GM12878 (cell line): ENCODE measurements at regions not wholly inside any gene's neighbourhood (a gene's known extent, or its start where the extent isn't known, plus 50 kb on each side); places are given as distances from the start of the nearest gene placed in this dataset.

Experiments used
- ATAC-seq: fragments of 200-7000 bp; cut with Tn5 transposase; 3 replicates; pipeline ENCODE4 v1.9.1; 2020; ENCODE audit warnings: mild to moderate bottlenecking, moderate library complexity
- BruUV-seq: library from RNA; stranded (reverse); fragments of 400-500 nt; replicated peaks from 2 replicates; lab custom pipeline; 2021; lab: Mats Ljungman, UMichigan
- CTCF ChIA-PET: fragments of 300-600 bp; sonication (Branson Sonifier 250); formaldehyde crosslinking; extraction: SDS; loops from one replicate; lab custom pipeline; 2021; ENCODE audit warnings: inconsistent platforms; lab: Yijun Ruan, JAX
- POLR2A ChIA-PET: fragments of 350-600 bp; formaldehyde crosslinking; extraction: SDS; loops from one replicate; lab custom pipeline; 2021; ENCODE audit warnings: inconsistent platforms; lab: Charles Lee
- RAD21 ChIA-PET: fragments of 300-600 bp; sonication (Branson Sonifier 250); formaldehyde crosslinking; loops from one replicate; lab custom pipeline; 2023; ENCODE audit warnings: antibody characterized with exemption; ENCODE audit not compliant: unreplicated experiment; lab: Charles Lee
- SMC1A ChIA-PET: fragments of 300-600 bp; sonication (Branson Sonifier 250); formaldehyde crosslinking; loops from one replicate; lab custom pipeline; 2023; ENCODE audit not compliant: unreplicated experiment, uncharacterized antibody; lab: Charles Lee
- DNase-seq: peaks from one replicate; pipeline ENCODE4 v3.0.0-alpha.2; 2011; ENCODE audit warnings: low read depth, low spot score
- FAIRE-seq: peaks from 3 replicates; lab custom pipeline; 2011; peaks lifted over from hg19 to GRCh38; lab: Jason Lieb, UNC
- H2AFZ ChIP-seq: 2 replicates; pipeline ENCODE4 v1.6.0; 2011; ENCODE audit warnings: low read depth, low read length, control low read depth; ENCODE audit not compliant: control insufficient read depth
- H3K27ac ChIP-seq: 2 replicates; pipeline ENCODE4 v1.5.1; 2011; ENCODE audit warnings: control low read depth; ENCODE audit not compliant: control insufficient read depth, insufficient read depth
- H3K27me3 ChIP-seq, 2 experiments: replicated peaks in 1 of 2; 2 replicates each; pipeline versions ENCODE4 v1.6.0 to v1.6.1; 2011; ENCODE audit warnings: low read length in 1 of 2; ENCODE audit not compliant: control insufficient read depth in 2 of 2, insufficient read depth in 2 of 2
- H3K36me3 ChIP-seq, 2 experiments: 2 replicates each; pipeline ENCODE4 v1.5.1; 2011; ENCODE audit warnings: low read length in 1 of 2; ENCODE audit not compliant: control insufficient read depth in 2 of 2, insufficient read depth in 2 of 2
- H3K4me1 ChIP-seq: 2 replicates; pipeline ENCODE4 v1.6.1; 2011; ENCODE audit warnings: mild to moderate bottlenecking, low read length, moderate library complexity, mixed read lengths; ENCODE audit not compliant: control insufficient read depth, insufficient read depth
- H3K4me2 ChIP-seq: 2 replicates; pipeline ENCODE4 v1.6.0; 2011; ENCODE audit warnings: control low read depth; ENCODE audit not compliant: control insufficient read depth, insufficient read depth
- H3K4me3 ChIP-seq: fragments of 200-600 bp; sonication (generic); 2 replicates; pipeline ENCODE4 v1.5.1; 2016
- H3K79me2 ChIP-seq: 2 replicates; pipeline ENCODE4 v1.6.0; 2011; ENCODE audit warnings: low read length; ENCODE audit not compliant: control insufficient read depth, insufficient read depth
- H3K9ac ChIP-seq: 2 replicates; pipeline ENCODE4 v1.8.0; 2011; ENCODE audit warnings: low read length, control low read depth, mixed read lengths; ENCODE audit not compliant: control insufficient read depth, insufficient read depth
- H3K9me3 ChIP-seq: replicated peaks from 3 replicates; pipeline ENCODE4 v1.5.1; 2011; ENCODE audit warnings: mild to moderate bottlenecking, low read length; ENCODE audit not compliant: control insufficient read depth, insufficient read depth
- H4K20me1 ChIP-seq: 2 replicates; pipeline ENCODE4 v1.6.0; 2011; ENCODE audit not compliant: control insufficient read depth, insufficient read depth
- PAX8 ChIP-seq: fragments of 450-650 bp; IDR thresholded peaks from 2 replicates; pipeline ENCODE4 v1.6.1; 2017; ENCODE audit warnings: mild to moderate bottlenecking, moderate library complexity
- POLR2A ChIP-seq: IDR thresholded peaks from 2 replicates; pipeline ENCODE4 v1.6.1; 2011; ENCODE audit warnings: low read depth, mild to moderate bottlenecking, low read length
- RELA ChIP-seq: fragments of 450-650 bp; IDR thresholded peaks from 2 replicates; pipeline ENCODE4 v1.8.0; 2014; ENCODE audit warnings: borderline replicate concordance; ENCODE audit not compliant: partially characterized antibody
- WGBS: methylation state at CpG from one replicate; pipeline ENCODE4 v1.1.6; 2016; ENCODE audit warnings: low lambda C conversion rate; ENCODE audit not compliant: insufficient replicate concordance, insufficient coverage; ENCODE audit errors: missing lambda C conversion rate; 5-methylcytosine and 5-hydroxymethylcytosine counted together
- in situ Hi-C: fragments of 300-500 bp; cut with MboI; formaldehyde crosslinking; loops from 9 replicates; pipeline ENCODE4 v1.14.3; 2018; ENCODE audit warnings: mixed read lengths
- intact Hi-C: fragments of 100-400 bp; cut with micrococcal nuclease; formaldehyde crosslinking; loops from one replicate; pipeline ENCODE4 v1.14.2; 2022; ENCODE audit not compliant: unreplicated experiment
- TF ChIP-seq, protein P1 (sequence below): IDR thresholded peaks from 2 replicates; pipeline ENCODE4 v1.6.1; 2012; ENCODE audit warnings: low read depth, low read length, improper control_type of control experiment
- TF ChIP-seq, protein P2 (sequence below): fragments of 450-650 bp; formaldehyde crosslinking; IDR thresholded peaks from 2 replicates; pipeline ENCODE4 v1.4.0; 2020; ENCODE audit warnings: mild to moderate bottlenecking, moderate library complexity

GRCh38 chr13:50345804-50346203, 330.6 kb downstream of the KCNRG start:
- SMC1A ChIA-PET: interaction anchor here (1.2 kb wide), 1 partner anchor 11 kb away, joined by 3 read pairs; no protein-coding TSS in a partner anchor
- in situ Hi-C loops: no loop called here
- H3K27ac ChIP-seq: no peak overlapping the region
- no peak overlapping the region for H3K4me3 ChIP-seq
- H3K4me1 ChIP-seq: no peaks in the 10 kb centered on the region
- intact Hi-C loops: no loop called here
- TF ChIP-seq RELA: no peak
- TF ChIP-seq, protein P1, sequence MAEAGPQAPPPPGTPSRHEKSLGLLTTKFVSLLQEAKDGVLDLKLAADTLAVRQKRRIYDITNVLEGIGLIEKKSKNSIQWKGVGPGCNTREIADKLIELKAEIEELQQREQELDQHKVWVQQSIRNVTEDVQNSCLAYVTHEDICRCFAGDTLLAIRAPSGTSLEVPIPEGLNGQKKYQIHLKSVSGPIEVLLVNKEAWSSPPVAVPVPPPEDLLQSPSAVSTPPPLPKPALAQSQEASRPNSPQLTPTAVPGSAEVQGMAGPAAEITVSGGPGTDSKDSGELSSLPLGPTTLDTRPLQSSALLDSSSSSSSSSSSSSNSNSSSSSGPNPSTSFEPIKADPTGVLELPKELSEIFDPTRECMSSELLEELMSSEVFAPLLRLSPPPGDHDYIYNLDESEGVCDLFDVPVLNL: no peak
- no peak for TF ChIP-seq PAX8
- no peak for TF ChIP-seq POLR2A
- TF ChIP-seq, protein P2, sequence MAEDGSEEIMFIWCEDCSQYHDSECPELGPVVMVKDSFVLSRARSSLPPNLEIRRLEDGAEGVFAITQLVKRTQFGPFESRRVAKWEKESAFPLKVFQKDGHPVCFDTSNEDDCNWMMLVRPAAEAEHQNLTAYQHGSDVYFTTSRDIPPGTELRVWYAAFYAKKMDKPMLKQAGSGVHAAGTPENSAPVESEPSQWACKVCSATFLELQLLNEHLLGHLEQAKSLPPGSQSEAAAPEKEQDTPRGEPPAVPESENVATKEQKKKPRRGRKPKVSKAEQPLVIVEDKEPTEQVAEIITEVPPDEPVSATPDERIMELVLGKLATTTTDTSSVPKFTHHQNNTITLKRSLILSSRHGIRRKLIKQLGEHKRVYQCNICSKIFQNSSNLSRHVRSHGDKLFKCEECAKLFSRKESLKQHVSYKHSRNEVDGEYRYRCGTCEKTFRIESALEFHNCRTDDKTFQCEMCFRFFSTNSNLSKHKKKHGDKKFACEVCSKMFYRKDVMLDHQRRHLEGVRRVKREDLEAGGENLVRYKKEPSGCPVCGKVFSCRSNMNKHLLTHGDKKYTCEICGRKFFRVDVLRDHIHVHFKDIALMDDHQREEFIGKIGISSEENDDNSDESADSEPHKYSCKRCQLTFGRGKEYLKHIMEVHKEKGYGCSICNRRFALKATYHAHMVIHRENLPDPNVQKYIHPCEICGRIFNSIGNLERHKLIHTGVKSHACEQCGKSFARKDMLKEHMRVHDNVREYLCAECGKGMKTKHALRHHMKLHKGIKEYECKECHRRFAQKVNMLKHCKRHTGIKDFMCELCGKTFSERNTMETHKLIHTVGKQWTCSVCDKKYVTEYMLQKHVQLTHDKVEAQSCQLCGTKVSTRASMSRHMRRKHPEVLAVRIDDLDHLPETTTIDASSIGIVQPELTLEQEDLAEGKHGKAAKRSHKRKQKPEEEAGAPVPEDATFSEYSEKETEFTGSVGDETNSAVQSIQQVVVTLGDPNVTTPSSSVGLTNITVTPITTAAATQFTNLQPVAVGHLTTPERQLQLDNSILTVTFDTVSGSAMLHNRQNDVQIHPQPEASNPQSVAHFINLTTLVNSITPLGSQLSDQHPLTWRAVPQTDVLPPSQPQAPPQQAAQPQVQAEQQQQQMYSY (CRISPR knock-in tag): no peak
- RAD21 ChIA-PET: no interaction called here
- H2AFZ ChIP-seq: no peak overlapping the region
- no peaks in the 10 kb centered on the region for H4K20me1 ChIP-seq
- H3K27me3 ChIP-seq: peaks cover 0 to 7% of the 10 kb centered on the region in 2 experiments; a peak in 2 of 4 replicates
- no peak overlapping the region for H3K9ac ChIP-seq
- FAIRE-seq: no peak
- no peak for DNase-seq
- no peak for ATAC-seq
- no peaks in the 10 kb centered on the region for H3K9me3 ChIP-seq
- no peaks in the 10 kb centered on the region for H3K36me3 ChIP-seq
- H3K79me2 ChIP-seq: no peaks in the 10 kb centered on the region
- POLR2A ChIA-PET: no interaction called here
- BruUV-seq: no TSS peak
- CTCF ChIA-PET: no interaction called here
- H3K4me2 ChIP-seq: no peak overlapping the region
- no CpG with 5 or more reads among the region's 1 CpG for WGBS
